ENCODE measurements at regions not wholly inside any gene's neighbourhood (a gene's known extent, or its start where the extent isn't known, plus 50 kb on each side); places are given as distances from the start of the nearest gene placed in this dataset.

DNA sequence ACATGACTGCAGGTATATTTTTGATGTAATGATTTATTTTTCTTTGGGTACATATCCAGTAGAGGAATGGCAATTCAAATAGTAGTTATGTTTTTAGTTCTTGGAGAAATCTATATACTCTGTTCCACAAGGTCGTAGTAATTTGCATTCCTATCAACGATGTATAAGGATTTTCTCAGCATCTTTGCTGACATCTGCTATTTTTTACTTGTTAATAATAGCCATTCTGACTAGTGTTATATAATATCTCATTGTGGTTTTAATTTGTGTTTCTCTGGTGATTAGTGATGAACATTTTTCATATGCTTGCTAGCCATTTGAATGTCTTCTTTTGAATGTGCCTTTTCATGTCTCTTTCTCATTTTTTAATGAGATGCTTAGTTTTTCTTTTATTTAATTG, 292.1 kb upstream of the RGS18 start:
- H3K9me3 ChIP-seq (ENCODE audit: low read length), result no peaks in the 10 kb centered on the region
- ChIA-PET CTCF (ENCODE audit: unreplicated experiment) (no interaction called here), POLR2A (no interaction called here)
- H4K20me1 ChIP-seq (ENCODE audit: insufficient read depth, low read length), result no peaks in the 10 kb centered on the region
- no TSS peak for BruUV-seq (replicated peaks)
- H2AFZ ChIP-seq (ENCODE audit: low read length), result no peak overlapping the region
- intact Hi-C loops (cut with micrococcal nuclease; ENCODE audit: unreplicated experiment), result no loop called here
- no peaks in the 10 kb centered on the region for H3K4me1 ChIP-seq (ENCODE audit: insufficient read depth, low read length, poor library complexity, severe bottlenecking)
- TF ChIP-seq, protein P1, sequence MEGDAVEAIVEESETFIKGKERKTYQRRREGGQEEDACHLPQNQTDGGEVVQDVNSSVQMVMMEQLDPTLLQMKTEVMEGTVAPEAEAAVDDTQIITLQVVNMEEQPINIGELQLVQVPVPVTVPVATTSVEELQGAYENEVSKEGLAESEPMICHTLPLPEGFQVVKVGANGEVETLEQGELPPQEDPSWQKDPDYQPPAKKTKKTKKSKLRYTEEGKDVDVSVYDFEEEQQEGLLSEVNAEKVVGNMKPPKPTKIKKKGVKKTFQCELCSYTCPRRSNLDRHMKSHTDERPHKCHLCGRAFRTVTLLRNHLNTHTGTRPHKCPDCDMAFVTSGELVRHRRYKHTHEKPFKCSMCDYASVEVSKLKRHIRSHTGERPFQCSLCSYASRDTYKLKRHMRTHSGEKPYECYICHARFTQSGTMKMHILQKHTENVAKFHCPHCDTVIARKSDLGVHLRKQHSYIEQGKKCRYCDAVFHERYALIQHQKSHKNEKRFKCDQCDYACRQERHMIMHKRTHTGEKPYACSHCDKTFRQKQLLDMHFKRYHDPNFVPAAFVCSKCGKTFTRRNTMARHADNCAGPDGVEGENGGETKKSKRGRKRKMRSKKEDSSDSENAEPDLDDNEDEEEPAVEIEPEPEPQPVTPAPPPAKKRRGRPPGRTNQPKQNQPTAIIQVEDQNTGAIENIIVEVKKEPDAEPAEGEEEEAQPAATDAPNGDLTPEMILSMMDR (conservative IDR thresholded peaks at IDR 0.05; ENCODE audit: low read length), result no peak
- TF ChIP-seq EZH2phosphoT487 (IDR thresholded peaks at IDR 0.05; ENCODE audit: borderline replicate concordance, low read depth, low read length), result no peak
- no peak overlapping the region for H3K4me2 ChIP-seq (ENCODE audit: low read length)
- no peaks in the 10 kb centered on the region for H3K79me2 ChIP-seq (ENCODE audit: insufficient read depth, low read depth, low read length)
- H3K27ac ChIP-seq (ENCODE audit: low read depth, low read length, poor library complexity, severe bottlenecking), result no peak overlapping the region
- no peaks in the 10 kb centered on the region for H3K36me3 ChIP-seq (ENCODE audit: insufficient read depth, low read length)
- no peak for DNase-seq (ENCODE audit: low spot score)
- no peaks in the 10 kb centered on the region for H3K9me2 ChIP-seq (ENCODE audit: insufficient read depth, low read length)
- no peak overlapping the region for H3K4me3 ChIP-seq (ENCODE audit: low read depth, low read length, poor library complexity, severe bottlenecking)

DNA sequence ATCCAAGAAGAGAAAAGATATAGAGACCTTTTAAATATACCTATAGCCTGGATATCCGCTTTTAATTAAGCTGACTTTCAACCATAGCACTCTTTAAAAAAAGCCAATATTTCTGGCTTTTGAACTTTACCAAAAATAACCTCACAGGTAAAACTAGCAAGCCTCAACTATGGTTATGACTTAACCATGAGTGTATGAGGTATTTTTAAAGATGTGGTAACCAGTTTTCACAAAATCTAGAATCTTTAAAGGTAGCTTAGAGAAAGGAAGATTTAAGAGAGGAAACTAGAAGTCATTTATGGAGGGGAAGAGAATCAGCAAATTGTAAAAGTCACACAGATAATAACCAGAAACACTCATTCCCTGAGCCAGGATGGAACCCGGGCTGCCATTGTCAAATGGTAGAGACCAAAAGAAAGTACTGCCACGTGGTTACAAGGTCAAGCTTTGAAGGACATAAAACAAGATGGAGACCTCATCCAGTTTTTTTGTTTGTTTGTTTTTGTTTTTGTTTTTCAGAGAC, 288.4 kb upstream of the RGS18 start:
- H3K79me2 ChIP-seq (ENCODE audit: insufficient read depth, low read depth, low read length), result no peaks in the 10 kb centered on the region
- H3K36me3 ChIP-seq (ENCODE audit: insufficient read depth, low read length), result no peaks in the 10 kb centered on the region
- no TSS peak for BruUV-seq (replicated peaks)
- CTCF ChIA-PET (ENCODE audit: unreplicated experiment), result no interaction called here
- H2AFZ ChIP-seq (ENCODE audit: low read length), result no peak overlapping the region
- H3K4me2 ChIP-seq (ENCODE audit: low read length), result no peak overlapping the region
- intact Hi-C loops (cut with micrococcal nuclease; ENCODE audit: unreplicated experiment), result no loop called here
- TF ChIP-seq EZH2phosphoT487 (IDR thresholded peaks at IDR 0.05; ENCODE audit: borderline replicate concordance, low read depth, low read length), result no peak
- TF ChIP-seq, protein P1 (conservative IDR thresholded peaks at IDR 0.05; ENCODE audit: low read length), result no peak
- H3K27ac ChIP-seq (ENCODE audit: low read depth, low read length, poor library complexity, severe bottlenecking), result no peak overlapping the region
- H3K9me2 ChIP-seq (ENCODE audit: insufficient read depth, low read length), result no peaks in the 10 kb centered on the region
- POLR2A ChIA-PET, result interaction anchor here (1.2 kb wide), 1 partner anchor 8 kb away, joined by 4 read pairs; no protein-coding TSS in a partner anchor
- no peaks in the 10 kb centered on the region for H3K9me3 ChIP-seq (ENCODE audit: low read length)
- no peaks in the 10 kb centered on the region for H4K20me1 ChIP-seq (ENCODE audit: insufficient read depth, low read length)
- no peak for DNase-seq (ENCODE audit: low spot score)
- no peak overlapping the region for H3K4me3 ChIP-seq (ENCODE audit: low read depth, low read length, poor library complexity, severe bottlenecking)
- no peaks in the 10 kb centered on the region for H3K4me1 ChIP-seq (ENCODE audit: insufficient read depth, low read length, poor library complexity, severe bottlenecking)

DNA sequence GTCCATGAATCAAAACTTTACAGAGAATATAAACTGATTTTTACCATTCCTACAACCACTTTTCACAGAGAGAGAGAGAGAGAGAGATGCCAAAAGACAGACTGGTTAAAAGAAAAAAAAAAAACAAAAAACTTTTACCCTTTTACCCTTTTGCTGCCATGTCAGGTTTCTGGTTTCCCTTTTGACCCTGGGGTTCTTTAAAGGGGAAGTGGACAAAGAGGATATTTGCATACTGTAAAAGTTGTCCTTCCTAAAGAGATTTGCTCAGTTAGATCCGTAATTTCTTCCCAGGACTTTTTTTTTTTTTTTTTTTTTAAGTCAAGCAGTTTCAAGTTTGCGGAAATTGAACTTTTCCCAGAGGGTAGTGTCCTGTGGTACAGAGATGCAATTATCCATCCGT, 287.8 kb upstream of the RGS18 start:
- POLR2A ChIA-PET, result interaction anchor here (1.2 kb wide), 1 partner anchor 9 kb away, joined by 4 read pairs; no protein-coding TSS in a partner anchor
- H3K79me2 ChIP-seq (ENCODE audit: insufficient read depth, low read depth, low read length), result no peaks in the 10 kb centered on the region
- H2AFZ ChIP-seq (ENCODE audit: low read length), result no peak overlapping the region

More for the DNA sequence above, 287.8 kb upstream of the RGS18 start:
- no TSS peak for BruUV-seq (replicated peaks)
- TF ChIP-seq, protein P1 (conservative IDR thresholded peaks at IDR 0.05; ENCODE audit: low read length), result no peak
- no peak for TF ChIP-seq EZH2phosphoT487 (IDR thresholded peaks at IDR 0.05; ENCODE audit: borderline replicate concordance, low read depth, low read length)
- CTCF ChIA-PET (ENCODE audit: unreplicated experiment), result no interaction called here
- Histone ChIP-seq H3K4me2 (ENCODE audit: low read length) (no peak overlapping the region), H3K4me1 (ENCODE audit: insufficient read depth, low read length, poor library complexity, severe bottlenecking) (no peaks in the 10 kb centered on the region), H3K9me2 (ENCODE audit: insufficient read depth, low read length) (no peaks in the 10 kb centered on the region), H3K36me3 (ENCODE audit: insufficient read depth, low read length) (no peaks in the 10 kb centered on the region), H3K4me3 (ENCODE audit: low read depth, low read length, poor library complexity, severe bottlenecking) (no peak overlapping the region), H4K20me1 (ENCODE audit: insufficient read depth, low read length) (no peaks in the 10 kb centered on the region), H3K27ac (ENCODE audit: low read depth, low read length, poor library complexity, severe bottlenecking) (no peak overlapping the region), H3K9me3 (ENCODE audit: low read length) (no peaks in the 10 kb centered on the region)
- intact Hi-C loops (cut with micrococcal nuclease; ENCODE audit: unreplicated experiment), result no loop called here
- no peak for DNase-seq (ENCODE audit: low spot score)

Data from OCI-LY7 (cell line).